Neuronal stem cell (in vitro differentiated cells): ENCODE measurements at regions not wholly inside any gene's neighbourhood (a gene's known extent, or its start where the extent isn't known, plus 50 kb on each side); places are given as distances from the start of the nearest gene placed in this dataset.

Source experiments
- DNase-seq: peaks from one replicate; pipeline ENCODE4 v3.0.0-alpha.2; 2013; ENCODE audit warnings: low spot score
- H2AFZ ChIP-seq: one replicate; pipeline ENCODE4 v1.6.1; 2013; ENCODE audit warnings: mild to moderate bottlenecking, low read length, inconsistent platforms
- H2AK5ac ChIP-seq: 2 replicates; pipeline ENCODE4 v1.6.1; 2013; ENCODE audit warnings: low read depth, mild to moderate bottlenecking, inconsistent platforms, low read length, moderate library complexity, mixed read lengths
- H2BK120ac ChIP-seq: 2 replicates; pipeline ENCODE4 v1.6.1; 2013; ENCODE audit warnings: low read depth, mild to moderate bottlenecking, inconsistent platforms, low read length, moderate library complexity, mixed read lengths
- H2BK12ac ChIP-seq: one replicate; pipeline ENCODE4 v1.6.1; 2013; ENCODE audit warnings: low read length, inconsistent platforms
- H2BK15ac ChIP-seq: 2 replicates; pipeline ENCODE4 v1.6.1; 2013; ENCODE audit warnings: mild to moderate bottlenecking, low read length, inconsistent platforms, mixed read lengths
- H2BK5ac ChIP-seq: one replicate; pipeline ENCODE4 v1.6.1; 2013; ENCODE audit warnings: inconsistent platforms, mild to moderate bottlenecking, low read length, moderate library complexity
- H3K14ac ChIP-seq: one replicate; pipeline ENCODE4 v1.6.1; 2013; ENCODE audit warnings: low read length, inconsistent platforms
- H3K18ac ChIP-seq: 2 replicates; pipeline ENCODE4 v1.6.1; 2013; ENCODE audit warnings: low read length, inconsistent platforms
- H3K23ac ChIP-seq: 2 replicates; pipeline ENCODE4 v1.6.1; 2013; ENCODE audit warnings: low read depth, mild to moderate bottlenecking, mixed read lengths, low read length, inconsistent platforms; ENCODE audit not compliant: poor library complexity
- H3K27ac ChIP-seq: replicated peaks from 3 replicates; pipeline ENCODE4 v1.5.1; 2013; ENCODE audit warnings: low read length, inconsistent platforms
- H3K27me3 ChIP-seq, 3 experiments: 2 replicates each; pipeline ENCODE4 v1.6.1; 2013; ENCODE audit warnings: low read length in 3 of 3, mild to moderate bottlenecking in 2 of 3, inconsistent platforms in 1 of 3, low read depth in 1 of 3, mixed read lengths in 1 of 3, moderate library complexity in 1 of 3; ENCODE audit not compliant: control insufficient read depth in 3 of 3, insufficient read depth in 3 of 3
- H3K36me3 ChIP-seq, 2 donors: replicated peaks in 1 of 2; 2 replicates each; pipeline ENCODE4 v1.6.1; 2013; ENCODE audit warnings: low read length in 2 of 2; ENCODE audit not compliant: control insufficient read depth in 2 of 2, insufficient read depth in 2 of 2
- H3K4ac ChIP-seq: 2 replicates; pipeline ENCODE4 v1.6.1; 2013; ENCODE audit warnings: inconsistent platforms, mild to moderate bottlenecking, low read length, moderate library complexity
- H3K4me1 ChIP-seq, 2 donors: 1 replicate in 1 of 2; 2 replicates in 1 of 2; pipeline ENCODE4 v1.6.1; 2013; ENCODE audit warnings: low read length in 2 of 2, low read depth in 1 of 2; ENCODE audit not compliant: control insufficient read depth in 2 of 2, insufficient read depth in 1 of 2
- H3K4me2 ChIP-seq: one replicate; pipeline ENCODE4 v1.6.1; 2013; ENCODE audit warnings: mild to moderate bottlenecking, low read length, inconsistent platforms; ENCODE audit not compliant: insufficient read depth, poor library complexity, severe bottlenecking
- H3K4me3 ChIP-seq, 2 donors: 2 replicates each; pipeline ENCODE4 v1.5.1; 2013; ENCODE audit warnings: low read length in 2 of 2, mild to moderate bottlenecking in 2 of 2, inconsistent platforms in 1 of 2, moderate library complexity in 1 of 2
- H3K79me1 ChIP-seq: one replicate; pipeline ENCODE4 v1.6.1; 2013; ENCODE audit warnings: low read depth, mild to moderate bottlenecking, inconsistent platforms, low read length, moderate library complexity
- H3K9ac ChIP-seq: one replicate; pipeline ENCODE4 v1.6.1; 2013; ENCODE audit warnings: mild to moderate bottlenecking, low read depth, low read length, inconsistent platforms; ENCODE audit not compliant: poor library complexity
- H3K9me3 ChIP-seq, 2 donors: replicated peaks in 1 of 2; 2 replicates each; pipeline versions ENCODE3 to v1.6.1; 2013; ENCODE audit warnings: low read length in 2 of 2, mild to moderate bottlenecking in 2 of 2, inconsistent platforms in 1 of 2, low read depth in 1 of 2, mixed read lengths in 1 of 2, moderate library complexity in 1 of 2; ENCODE audit not compliant: control insufficient read depth in 2 of 2, insufficient read depth in 1 of 2
- H4K8ac ChIP-seq: one replicate; pipeline ENCODE4 v1.6.1; 2013; ENCODE audit warnings: low read depth, mild to moderate bottlenecking, inconsistent platforms, low read length, moderate library complexity
- H4K91ac ChIP-seq: one replicate; pipeline ENCODE4 v1.6.1; 2013; ENCODE audit warnings: low read length, low read depth, mild to moderate bottlenecking, inconsistent platforms; ENCODE audit not compliant: poor library complexity
- WGBS, 2 donors: extraction: QIAGEN DNeasy Blood & Tissue Kit; methylation state at CpG; one replicate each; pipeline ENCODE4 v1.1.7; 2013; ENCODE audit warnings: missing lambda C conversion rate in 2 of 2, mixed read lengths in 1 of 2; ENCODE audit not compliant: insufficient read length in 2 of 2, insufficient replicate concordance in 1 of 2; ENCODE audit errors: extremely low coverage in 2 of 2; 5-methylcytosine and 5-hydroxymethylcytosine counted together

DNA sequence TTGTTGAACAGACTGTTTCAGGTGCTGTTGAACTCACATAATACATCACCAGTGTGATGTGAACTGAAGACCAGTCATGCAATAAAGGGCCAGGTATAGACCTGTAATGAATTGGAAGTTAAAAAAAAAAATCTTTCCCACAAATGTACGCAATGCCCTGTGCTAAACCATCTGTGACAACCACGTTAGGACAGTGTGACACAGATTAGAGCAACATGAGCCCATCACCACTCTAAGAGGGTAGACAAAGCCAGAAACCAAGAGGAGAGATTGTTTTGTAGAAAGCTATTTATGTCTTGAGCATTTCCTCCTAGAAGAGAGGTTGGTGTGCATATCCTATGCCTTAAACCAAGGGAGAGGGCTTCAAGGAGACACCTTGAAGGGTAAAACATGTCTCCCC lies 77.0 kb upstream of the BEND6 start:
- Histone ChIP-seq H3K4ac (no peak overlapping the region), H2BK120ac (no peak overlapping the region), H4K8ac (no peak overlapping the region), H3K79me1 (no peaks in the 10 kb centered on the region), H3K4me3 (no peak overlapping the region), H2BK15ac (no peak overlapping the region), H3K27ac (no peak overlapping the region), H2BK5ac (no peak overlapping the region), H2AK5ac (no peak overlapping the region), H3K23ac (no peak overlapping the region), H2BK12ac (no peak overlapping the region), H3K9me3 (no peaks in the 10 kb centered on the region), H3K4me2 (no peak overlapping the region), H3K14ac (no peak overlapping the region), H3K9ac (no peak overlapping the region), H3K36me3 (no peaks in the 10 kb centered on the region), H3K4me1 (no peaks in the 10 kb centered on the region), H3K18ac (no peak overlapping the region), H2AFZ (no peak overlapping the region), H4K91ac (no peak overlapping the region), H3K27me3 (no peaks in the 10 kb centered on the region)
- no CpG with 5 or more reads among the region's 2 CpGs for WGBS, 2 donors
- no peak for DNase-seq

DNA sequence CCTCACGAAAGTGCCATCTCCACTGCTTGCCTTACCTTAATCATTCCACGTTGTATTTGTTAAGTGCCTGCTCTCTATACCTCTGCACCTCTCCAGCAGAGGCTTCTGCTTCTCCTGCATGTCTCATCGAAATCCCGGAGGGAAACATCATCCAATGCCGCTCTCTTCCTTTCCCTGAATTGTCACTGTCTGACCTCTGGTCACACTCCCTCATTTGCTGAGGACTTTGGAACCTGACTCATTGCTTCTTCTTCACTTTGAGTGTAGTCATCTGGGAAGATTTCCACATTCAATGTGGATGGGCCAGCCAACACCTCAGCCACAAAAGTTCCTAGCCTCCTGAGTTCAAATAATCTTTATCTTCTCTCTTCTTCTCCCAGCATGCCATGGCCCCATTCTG lies 78.9 kb upstream of the BEND6 start:
- Histone ChIP-seq H2BK5ac (no peak overlapping the region), H3K27ac (no peak overlapping the region), H3K14ac (no peak overlapping the region), H4K91ac (no peak overlapping the region), H3K4me3 (no peak overlapping the region), H2BK15ac (no peak overlapping the region), H2BK12ac (no peak overlapping the region), H3K4me1 (no peaks in the 10 kb centered on the region), H3K4me2 (no peak overlapping the region), H2BK120ac (no peak overlapping the region), H2AK5ac (no peak overlapping the region), H3K36me3 (no peaks in the 10 kb centered on the region), H2AFZ (no peak overlapping the region), H3K27me3 (no peaks in the 10 kb centered on the region), H3K4ac (no peak overlapping the region), H4K8ac (no peak overlapping the region), H3K18ac (no peak overlapping the region), H3K9ac (no peak overlapping the region), H3K79me1 (no peaks in the 10 kb centered on the region), H3K23ac (no peak overlapping the region), H3K9me3 (no peaks in the 10 kb centered on the region)
- no peak for DNase-seq
- no CpG with 5 or more reads among the region's 5 CpGs for WGBS, 2 donors

DNA sequence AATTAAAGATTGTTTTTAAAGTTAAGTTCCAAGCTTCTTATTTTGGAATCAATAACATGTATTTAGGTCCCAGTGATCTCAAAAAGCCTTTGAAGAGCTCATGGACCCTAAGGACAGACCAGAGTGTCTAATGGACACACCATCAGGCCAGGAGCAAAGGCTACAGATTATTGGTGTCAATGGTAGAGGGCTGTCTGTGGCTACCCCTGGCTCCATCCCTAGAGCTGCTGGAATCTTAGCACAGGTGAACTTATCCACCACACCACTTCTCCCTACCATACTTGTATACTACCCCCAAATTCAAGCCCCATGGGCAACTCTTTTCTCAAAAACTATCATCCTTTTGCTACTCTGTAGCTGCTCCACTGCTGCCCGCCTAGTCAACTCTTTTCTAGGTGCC lies 79.4 kb upstream of the BEND6 start:
- DNase-seq, result no peak
- Histone ChIP-seq H3K4ac (no peak overlapping the region), H2AFZ (no peak overlapping the region), H2BK12ac (no peak overlapping the region), H3K4me3 (no peak overlapping the region), H4K8ac (no peak overlapping the region), H3K27ac (no peak overlapping the region), H3K9me3 (no peaks in the 10 kb centered on the region), H4K91ac (no peak overlapping the region), H2AK5ac (no peak overlapping the region), H3K4me1 (no peaks in the 10 kb centered on the region), H3K23ac (no peak overlapping the region), H3K79me1 (no peaks in the 10 kb centered on the region), H3K27me3 (no peaks in the 10 kb centered on the region), H2BK15ac (no peak overlapping the region), H3K9ac (no peak overlapping the region), H2BK120ac (no peak overlapping the region), H3K18ac (no peak overlapping the region), H3K36me3 (no peaks in the 10 kb centered on the region), H3K4me2 (no peak overlapping the region), H3K14ac (no peak overlapping the region), H2BK5ac (no peak overlapping the region)
- no CpG with 5 or more reads among the region's 1 CpG for WGBS, 2 donors

DNA sequence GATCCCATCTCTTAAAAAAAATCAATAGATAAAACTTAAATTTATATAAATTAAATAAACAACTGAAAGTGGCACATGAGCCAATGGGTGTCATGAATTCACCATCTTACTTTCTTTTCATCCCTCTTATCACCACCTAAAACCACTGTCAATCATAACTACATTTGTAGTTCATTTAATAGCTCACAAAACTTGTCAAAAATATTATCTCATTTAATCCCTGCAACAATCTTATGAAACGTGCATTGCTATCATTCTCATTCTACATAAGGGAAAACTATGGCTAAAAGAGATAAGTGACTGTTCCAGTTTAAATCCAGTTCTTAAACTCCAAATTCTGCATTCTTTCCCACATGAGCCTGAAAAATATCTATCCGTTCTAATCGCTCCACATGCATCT lies 80.6 kb upstream of the BEND6 start:
- Histone ChIP-seq H2BK120ac (no peak overlapping the region), H2BK12ac (no peak overlapping the region), H3K23ac (no peak overlapping the region), H3K27ac (no peak overlapping the region), H3K14ac (no peak overlapping the region), H2AFZ (no peak overlapping the region), H2BK15ac (no peak overlapping the region), H3K18ac (no peak overlapping the region), H3K4ac (no peak overlapping the region), H2AK5ac (no peak overlapping the region), H3K79me1 (no peaks in the 10 kb centered on the region), H3K4me3 (no peak overlapping the region), H3K9ac (no peak overlapping the region), H2BK5ac (no peak overlapping the region), H4K91ac (no peak overlapping the region), H3K4me1 (no peaks in the 10 kb centered on the region), H3K4me2 (no peak overlapping the region), H4K8ac (no peak overlapping the region), H3K27me3 (no peaks in the 10 kb centered on the region), H3K36me3 (no peaks in the 10 kb centered on the region), H3K9me3 (no peaks in the 10 kb centered on the region)
- no CpG with 5 or more reads among the region's 3 CpGs for WGBS, 2 donors
- DNase-seq, result no peak
